ENCODE measurements at regions not wholly inside any gene's neighbourhood (a gene's known extent, or its start where the extent isn't known, plus 50 kb on each side); places are given as distances from the start of the nearest gene placed in this dataset.

- no peak overlapping the region for H3K4me3 Mint-ChIP-seq (ENCODE audit: unreplicated experiment)
- H3K4me1 Mint-ChIP-seq (ENCODE audit: low read depth) = peaks cover 4% of the 10 kb centered on the region
- no peaks in the 10 kb centered on the region for H3K27me3 Mint-ChIP-seq (ENCODE audit: low read depth)
- TF ChIP-seq CTCF (IDR thresholded peaks at IDR 0.05) = peak; percentile 79
- H3K27ac Mint-ChIP-seq (ENCODE audit: unreplicated experiment) = no peak overlapping the region
- no peaks in the 10 kb centered on the region for H3K36me3 Mint-ChIP-seq (ENCODE audit: low read depth)
- no peaks in the 10 kb centered on the region for H3K9me3 Mint-ChIP-seq (ENCODE audit: low read depth)
- no peak for DNase-seq (ENCODE audit: low spot score)
Measured at GRCh38 chr3:178434206-178434805, 101.9 kb upstream of the KCNMB2 start.

DNA sequence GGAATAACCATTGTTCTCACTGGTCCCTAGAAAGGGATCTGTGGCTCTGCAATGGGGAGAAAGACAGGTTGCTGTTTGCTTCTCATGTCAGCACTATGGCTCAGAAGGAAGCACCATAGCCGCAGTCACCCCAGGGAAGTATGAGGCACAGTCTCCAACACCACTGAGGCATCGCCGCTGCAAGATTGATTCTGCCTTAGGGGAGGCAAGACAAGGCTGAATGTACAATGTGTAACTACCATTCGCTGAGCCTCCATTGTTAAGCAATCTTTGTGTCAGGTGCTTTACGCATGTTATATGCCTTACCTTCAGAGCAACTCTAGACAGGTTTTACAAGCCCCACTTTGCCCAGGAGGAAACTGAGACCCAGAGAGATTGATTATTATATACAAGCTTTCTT lies 100.7 kb upstream of the KCNMB2 start:
- Mint-ChIP-seq H3K36me3 (ENCODE audit: low read depth) (no peaks in the 10 kb centered on the region), H3K4me1 (ENCODE audit: low read depth) (peaks cover 8% of the 10 kb centered on the region), H3K27me3 (ENCODE audit: low read depth) (no peaks in the 10 kb centered on the region), H3K27ac (ENCODE audit: unreplicated experiment) (no peak overlapping the region), H3K4me3 (ENCODE audit: unreplicated experiment) (no peak overlapping the region), H3K9me3 (ENCODE audit: low read depth) (no peaks in the 10 kb centered on the region)
- DNase-seq (ENCODE audit: low spot score) = no peak
- TF ChIP-seq CTCF (IDR thresholded peaks at IDR 0.05) = no peak

GRCh38 chr3:178436773-178437172 lies 99.5 kb upstream of the KCNMB2 start:
- Mint-ChIP-seq H3K36me3 (ENCODE audit: low read depth) (no peaks in the 10 kb centered on the region), H3K27ac (ENCODE audit: unreplicated experiment) (no peak overlapping the region), H3K4me3 (ENCODE audit: unreplicated experiment) (no peak overlapping the region), H3K4me1 (ENCODE audit: low read depth) (peaks cover 8% of the 10 kb centered on the region), H3K27me3 (ENCODE audit: low read depth) (no peaks in the 10 kb centered on the region), H3K9me3 (ENCODE audit: low read depth) (no peaks in the 10 kb centered on the region)
- TF ChIP-seq CTCF (IDR thresholded peaks at IDR 0.05) = peak; percentile 87
- no peak for DNase-seq (ENCODE audit: low spot score)

- H3K27me3 Mint-ChIP-seq (ENCODE audit: low read depth) = peaks cover 2% of the 10 kb centered on the region
Measured at GRCh38 chr3:178437236-178437635, 99.0 kb upstream of the KCNMB2 start.

GRCh38 chr3:178439504-178439903 lies 96.7 kb upstream of the KCNMB2 start:
- no peak for DNase-seq (ENCODE audit: low spot score)
- Mint-ChIP-seq H3K27ac (ENCODE audit: unreplicated experiment) (no peak overlapping the region), H3K4me1 (ENCODE audit: low read depth) (peaks cover 8% of the 10 kb centered on the region), H3K36me3 (ENCODE audit: low read depth) (no peaks in the 10 kb centered on the region), H3K4me3 (ENCODE audit: unreplicated experiment) (no peak overlapping the region), H3K9me3 (ENCODE audit: low read depth) (no peaks in the 10 kb centered on the region), H3K27me3 (ENCODE audit: low read depth) (peaks cover 3% of the 10 kb centered on the region)
- TF ChIP-seq CTCF (IDR thresholded peaks at IDR 0.05) = no peak

More at GRCh38 chr3:178437236-178437635, 99.0 kb upstream of the KCNMB2 start:
- no peak for DNase-seq (ENCODE audit: low spot score)
- no peaks in the 10 kb centered on the region for H3K36me3 Mint-ChIP-seq (ENCODE audit: low read depth)
- no peaks in the 10 kb centered on the region for H3K9me3 Mint-ChIP-seq (ENCODE audit: low read depth)
- no peak for TF ChIP-seq CTCF (IDR thresholded peaks at IDR 0.05)
- no peak overlapping the region for H3K4me3 Mint-ChIP-seq (ENCODE audit: unreplicated experiment)
- H3K4me1 Mint-ChIP-seq (ENCODE audit: low read depth) = peaks cover 8% of the 10 kb centered on the region
- H3K27ac Mint-ChIP-seq (ENCODE audit: unreplicated experiment) = no peak overlapping the region

Measured in chondrocyte (in vitro differentiated cells).